ENCODE measurements at regions not wholly inside any gene's neighbourhood (a gene's known extent, or its start where the extent isn't known, plus 50 kb on each side); places are given as distances from the start of the nearest gene placed in this dataset.

DNA sequence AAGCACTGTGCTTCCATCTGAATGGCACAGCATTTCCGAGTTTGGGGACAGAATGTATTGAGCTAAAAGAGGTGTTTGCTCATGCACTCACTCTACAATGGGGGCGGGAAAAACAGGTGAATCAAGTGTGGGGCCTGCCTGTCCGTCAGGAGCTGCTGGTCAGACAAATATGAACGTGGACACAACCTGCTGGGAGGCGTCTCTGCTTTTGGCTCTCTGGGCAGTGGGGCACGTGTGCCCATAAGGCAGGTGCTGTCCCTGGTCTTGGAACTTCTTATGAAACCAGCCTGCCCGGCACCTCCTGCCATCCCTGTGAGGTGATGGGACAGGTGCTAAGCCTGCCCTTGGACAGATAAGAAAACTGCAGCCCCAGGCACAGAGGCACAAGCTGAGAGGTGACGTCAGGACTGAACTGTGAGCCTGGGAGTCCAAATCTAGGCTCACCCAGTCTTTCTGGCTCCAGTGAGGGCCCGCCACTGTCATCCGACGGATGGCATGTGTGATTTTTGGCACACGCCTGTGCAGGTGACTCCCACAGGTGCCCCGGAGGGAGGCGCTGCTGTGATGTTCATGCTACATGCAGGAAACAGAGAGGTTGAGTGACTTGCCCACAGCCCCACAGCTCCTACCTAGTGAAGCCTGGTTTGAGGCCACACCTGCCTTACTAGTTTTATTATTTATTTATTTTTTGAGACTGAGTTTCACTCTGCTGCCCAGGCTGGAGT, 51.6 kb downstream of the SMIM38 start:
- TF ChIP-seq, protein P1, sequence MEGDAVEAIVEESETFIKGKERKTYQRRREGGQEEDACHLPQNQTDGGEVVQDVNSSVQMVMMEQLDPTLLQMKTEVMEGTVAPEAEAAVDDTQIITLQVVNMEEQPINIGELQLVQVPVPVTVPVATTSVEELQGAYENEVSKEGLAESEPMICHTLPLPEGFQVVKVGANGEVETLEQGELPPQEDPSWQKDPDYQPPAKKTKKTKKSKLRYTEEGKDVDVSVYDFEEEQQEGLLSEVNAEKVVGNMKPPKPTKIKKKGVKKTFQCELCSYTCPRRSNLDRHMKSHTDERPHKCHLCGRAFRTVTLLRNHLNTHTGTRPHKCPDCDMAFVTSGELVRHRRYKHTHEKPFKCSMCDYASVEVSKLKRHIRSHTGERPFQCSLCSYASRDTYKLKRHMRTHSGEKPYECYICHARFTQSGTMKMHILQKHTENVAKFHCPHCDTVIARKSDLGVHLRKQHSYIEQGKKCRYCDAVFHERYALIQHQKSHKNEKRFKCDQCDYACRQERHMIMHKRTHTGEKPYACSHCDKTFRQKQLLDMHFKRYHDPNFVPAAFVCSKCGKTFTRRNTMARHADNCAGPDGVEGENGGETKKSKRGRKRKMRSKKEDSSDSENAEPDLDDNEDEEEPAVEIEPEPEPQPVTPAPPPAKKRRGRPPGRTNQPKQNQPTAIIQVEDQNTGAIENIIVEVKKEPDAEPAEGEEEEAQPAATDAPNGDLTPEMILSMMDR (IDR thresholded peaks at IDR 0.05) = no peak
- TF ChIP-seq POLR2A (IDR thresholded peaks at IDR 0.05) = no peak

All from ovary (tissue), 3 donors.